ENCODE measurements at regions not wholly inside any gene's neighbourhood (a gene's known extent, or its start where the extent isn't known, plus 50 kb on each side); places are given as distances from the start of the nearest gene placed in this dataset.

GRCh38 chr4:11821772-11822430 lies 393.2 kb upstream of the HS3ST1 start:
- no peak overlapping the region for H3K4me3 ChIP-seq (ENCODE audit: insufficient read depth, low read depth, low read length)
- no peak overlapping the region for H4K5ac ChIP-seq (ENCODE audit: low read depth, low read length)
- no peak overlapping the region for H2BK5ac ChIP-seq (ENCODE audit: low read depth, low read length, poor library complexity, severe bottlenecking)
- no peak overlapping the region for H3K18ac ChIP-seq (ENCODE audit: low read depth, low read length)
- H4K8ac ChIP-seq (ENCODE audit: low read depth in 2 of 2, low read length in 2 of 2), result no peak overlapping the region
- dilution Hi-C loops (cut with HindIII; ENCODE audit: low sequenced_read_pairs, unreplicated experiment) (no loop called here), intact Hi-C loops (cut with micrococcal nuclease) (no loop called here), in situ Hi-C loops (cut with MboI; ENCODE audit: low sequenced_read_pairs) (no loop called here)
- H2AK5ac ChIP-seq (ENCODE audit: low read depth, low read length), result no peak overlapping the region
- H3K36me3 ChIP-seq (ENCODE audit: control insufficient read depth, insufficient read depth, low read length), result no peaks in the 10 kb centered on the region
- no peak overlapping the region for H2BK15ac ChIP-seq (ENCODE audit: low read depth, low read length)
- H2AFZ ChIP-seq (replicated peaks; ENCODE audit: low read length, poor library complexity), result no peak overlapping the region
- no peaks in the 10 kb centered on the region for H3K27me3 ChIP-seq (ENCODE audit: control insufficient read depth, insufficient read depth, low read length)
- ChIA-PET POLR2A (ENCODE audit: unreplicated experiment) (no interaction called here), CTCF (no interaction called here)
- no peak overlapping the region for H3K14ac ChIP-seq (replicated peaks; ENCODE audit: low read depth, low read length)
- H3K4me2 ChIP-seq (ENCODE audit: low read depth, low read length), result no peak overlapping the region
- H3K9me1 ChIP-seq (ENCODE audit: insufficient read depth, low read length), result no peaks in the 10 kb centered on the region
- H4K20me1 ChIP-seq (ENCODE audit: insufficient read depth, low read length), result no peaks in the 10 kb centered on the region
- H2BK120ac ChIP-seq (ENCODE audit: low read depth, low read length), result no peak overlapping the region
- no peak overlapping the region for H4K91ac ChIP-seq (ENCODE audit: insufficient read depth, low read depth, low read length)
- H3K9me3 ChIP-seq (ENCODE audit: control insufficient read depth, insufficient read depth, low read length), result no peaks in the 10 kb centered on the region
- DNase-seq, result no peak
- no peaks in the 10 kb centered on the region for H3K79me1 ChIP-seq (ENCODE audit: low read depth in 1 of 2, low read length in 2 of 2)
- no TSS peak for BruUV-seq (replicated peaks)
- TF ChIP-seq CTCF (conservative IDR thresholded peaks at IDR 0.05; ENCODE audit: low read depth, low read length) (no peak), SMC3 (IDR thresholded peaks at IDR 0.05; ENCODE audit: low read depth, low read length) (no peak), RFX5 (IDR thresholded peaks at IDR 0.05; ENCODE audit: low read depth, low read length) (no peak), MAZ (IDR thresholded peaks at IDR 0.05; ENCODE audit: borderline replicate concordance, low read depth, low read length) (no peak), ELK1 (IDR thresholded peaks at IDR 0.05; ENCODE audit: borderline replicate concordance, low read depth, low read length) (no peak), USF2 (IDR thresholded peaks at IDR 0.05; ENCODE audit: low read depth, low read length) (no peak), NFE2L2 (IDR thresholded peaks at IDR 0.05; ENCODE audit: low read depth, low read length) (no peak), MAFK (IDR thresholded peaks at IDR 0.05; ENCODE audit: low read depth, low read length) (no peak), CEBPB (IDR thresholded peaks at IDR 0.05; ENCODE audit: low read depth, low read length) (no peak), MXI1 (IDR thresholded peaks at IDR 0.05; ENCODE audit: borderline replicate concordance, low read depth, low read length) (no peak), RCOR1 (IDR thresholded peaks at IDR 0.05; ENCODE audit: insufficient replicate concordance, low read length) (no peak), POLR2A (IDR thresholded peaks at IDR 0.05; ENCODE audit: low read depth, low read length) (no peak), BHLHE40 (IDR thresholded peaks at IDR 0.05; ENCODE audit: low read depth, low read length) (no peak), RAD21 (IDR thresholded peaks at IDR 0.05; ENCODE audit: low read length) (no peak)
- H2AK9ac ChIP-seq (replicated peaks; ENCODE audit: low read depth, low read length, poor library complexity), result no peak overlapping the region
- H3K23ac ChIP-seq (ENCODE audit: low read depth, low read length), result no peak overlapping the region
- H3K4me1 ChIP-seq (ENCODE audit: control insufficient read depth, insufficient read depth, low read length), result no peaks in the 10 kb centered on the region
- no peak for ATAC-seq (ENCODE audit: low read depth)
- no peak overlapping the region for H3K27ac ChIP-seq (ENCODE audit: insufficient read depth, low read length)
- no peak overlapping the region for H3K9ac ChIP-seq (ENCODE audit: low read depth, low read length)
- H2BK20ac ChIP-seq (ENCODE audit: low read depth, low read length), result no peak overlapping the region
- WGBS, 2 experiments (ENCODE audit: extremely low coverage in 2 of 2, insufficient read length in 1 of 2), result 0% methylated on average over 1 of the region's 2 CpGs; no CpG with 5 or more reads in 1 of the 2 experiments
- no peak overlapping the region for H3K4ac ChIP-seq (ENCODE audit: low read depth, low read length)
- H3K56ac ChIP-seq (ENCODE audit: extremely low read depth, insufficient read depth, low read length), result no peak overlapping the region
